C4-2B (cell line): ENCODE measurements at regions not wholly inside any gene's neighbourhood (a gene's known extent, or its start where the extent isn't known, plus 50 kb on each side); places are given as distances from the start of the nearest gene placed in this dataset.

Source experiments
- H3K27ac ChIP-seq: fragments of 450-650 bp; 2 replicates; pipeline ENCODE4 v1.5.1; 2017
- ZFX ChIP-seq: fragments of 450-650 bp; IDR thresholded peaks from 2 replicates; pipeline ENCODE4 v1.6.1; 2017
- TF ChIP-seq, protein P1 (sequence below): fragments of 450-650 bp; conservative IDR thresholded peaks from 2 replicates; pipeline ENCODE4 v1.5.1; 2017; ENCODE audit warnings: mild to moderate bottlenecking

DNA sequence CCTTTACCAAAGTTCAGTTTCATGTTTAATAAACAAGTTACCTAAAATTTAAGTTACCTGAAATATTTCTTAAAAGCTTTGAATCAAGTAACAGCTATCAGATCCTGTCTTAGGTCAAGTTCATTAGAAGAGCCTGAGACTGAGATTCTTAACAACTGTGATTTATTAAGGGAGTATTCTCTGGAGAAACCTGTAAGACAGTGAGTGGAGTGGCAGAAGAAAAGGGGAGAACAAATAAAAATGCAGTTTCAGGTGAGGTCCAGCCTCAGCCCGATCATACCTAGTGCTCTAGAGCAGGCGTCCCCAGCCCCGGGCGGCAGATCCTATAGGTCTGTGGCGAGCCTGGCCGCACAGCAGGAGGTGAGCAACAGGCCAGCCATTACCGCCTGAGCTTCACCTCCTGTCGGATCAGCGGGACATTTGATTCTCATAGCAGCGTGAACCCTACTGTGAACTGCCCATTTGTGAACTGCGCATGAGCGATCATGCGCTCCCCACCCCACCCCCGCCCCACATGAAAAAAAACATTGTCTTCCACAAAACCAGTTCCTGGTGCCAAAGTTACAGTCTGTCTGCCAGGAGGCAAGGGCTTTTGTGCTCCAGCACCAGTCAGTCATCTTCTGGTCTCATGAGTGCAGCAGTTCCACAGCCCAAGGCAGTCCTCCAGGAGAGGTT, 59.2 kb upstream of the ADGRB3 start:
- TF ChIP-seq ZFX = no peak
- TF ChIP-seq, protein P1, sequence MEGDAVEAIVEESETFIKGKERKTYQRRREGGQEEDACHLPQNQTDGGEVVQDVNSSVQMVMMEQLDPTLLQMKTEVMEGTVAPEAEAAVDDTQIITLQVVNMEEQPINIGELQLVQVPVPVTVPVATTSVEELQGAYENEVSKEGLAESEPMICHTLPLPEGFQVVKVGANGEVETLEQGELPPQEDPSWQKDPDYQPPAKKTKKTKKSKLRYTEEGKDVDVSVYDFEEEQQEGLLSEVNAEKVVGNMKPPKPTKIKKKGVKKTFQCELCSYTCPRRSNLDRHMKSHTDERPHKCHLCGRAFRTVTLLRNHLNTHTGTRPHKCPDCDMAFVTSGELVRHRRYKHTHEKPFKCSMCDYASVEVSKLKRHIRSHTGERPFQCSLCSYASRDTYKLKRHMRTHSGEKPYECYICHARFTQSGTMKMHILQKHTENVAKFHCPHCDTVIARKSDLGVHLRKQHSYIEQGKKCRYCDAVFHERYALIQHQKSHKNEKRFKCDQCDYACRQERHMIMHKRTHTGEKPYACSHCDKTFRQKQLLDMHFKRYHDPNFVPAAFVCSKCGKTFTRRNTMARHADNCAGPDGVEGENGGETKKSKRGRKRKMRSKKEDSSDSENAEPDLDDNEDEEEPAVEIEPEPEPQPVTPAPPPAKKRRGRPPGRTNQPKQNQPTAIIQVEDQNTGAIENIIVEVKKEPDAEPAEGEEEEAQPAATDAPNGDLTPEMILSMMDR = 0 out of 2 replicates have a peak, but pooled peaks have one; percentile 6
- H3K27ac ChIP-seq = no peak overlapping the region

DNA sequence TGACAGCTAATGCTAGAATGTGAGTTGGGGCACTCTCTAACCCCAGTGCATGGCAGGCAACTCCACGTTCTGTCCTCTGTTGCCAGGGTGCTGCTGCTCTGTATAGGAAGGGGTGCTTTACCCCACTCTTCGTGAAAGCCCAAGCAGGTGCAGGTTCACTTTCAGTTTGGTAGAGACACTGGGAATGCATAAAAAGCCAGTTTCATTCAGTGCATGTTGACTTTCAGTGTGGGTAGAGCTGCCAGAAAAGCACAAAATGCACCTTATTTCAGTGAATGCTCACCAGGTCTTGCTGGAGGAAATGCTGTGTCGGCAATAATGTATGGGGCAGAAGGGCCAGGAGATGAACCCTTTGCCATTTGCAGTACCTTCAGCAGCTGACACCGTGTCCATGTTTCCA, 62.1 kb upstream of the ADGRB3 start:
- no peak overlapping the region for H3K27ac ChIP-seq
- TF ChIP-seq ZFX = no peak
- TF ChIP-seq, protein P1 = no peak

DNA sequence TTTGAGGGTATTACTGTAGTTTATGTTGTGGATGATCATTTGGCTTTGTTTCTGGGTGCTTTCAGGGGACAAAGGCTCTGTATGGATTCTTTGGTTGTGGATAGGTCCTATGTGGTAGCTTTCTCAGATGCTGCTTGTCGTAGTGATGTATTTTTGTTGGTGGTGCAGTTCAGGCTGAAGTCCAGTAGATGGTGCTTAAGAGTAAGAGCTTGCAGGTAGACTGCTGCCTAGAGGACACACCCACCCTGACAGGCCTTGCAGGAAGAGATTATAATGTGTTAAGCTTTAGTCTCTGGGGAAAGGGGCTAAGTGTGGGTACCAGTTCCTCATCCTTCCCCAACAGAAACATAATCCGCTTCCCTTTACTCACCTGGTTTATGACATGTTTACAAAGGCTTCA, 62.6 kb upstream of the ADGRB3 start:
- H3K27ac ChIP-seq = no peak overlapping the region
- TF ChIP-seq ZFX = no peak
- TF ChIP-seq, protein P1 = peak; percentile 75

DNA sequence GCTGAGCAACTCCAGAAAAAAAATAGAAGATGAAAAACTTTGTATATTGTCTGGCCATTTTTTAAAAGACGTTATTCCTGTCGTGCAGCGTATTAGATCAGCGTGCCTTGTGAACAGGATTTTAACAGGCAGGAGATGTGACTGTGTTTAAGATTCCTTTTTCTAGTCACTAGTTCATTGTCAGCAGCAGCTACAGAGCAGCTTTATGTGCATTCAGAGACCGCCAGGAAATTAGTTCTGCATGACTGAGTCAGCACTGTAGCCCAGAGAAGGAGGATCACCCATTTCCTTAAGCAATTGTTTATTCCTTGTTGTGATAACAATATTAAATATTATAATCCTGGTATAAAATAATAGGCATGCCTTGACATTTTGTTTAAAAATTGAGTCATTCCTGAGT, 75.4 kb upstream of the ADGRB3 start:
- no peak overlapping the region for H3K27ac ChIP-seq
- no peak for TF ChIP-seq ZFX
- TF ChIP-seq, protein P1 = no peak

DNA sequence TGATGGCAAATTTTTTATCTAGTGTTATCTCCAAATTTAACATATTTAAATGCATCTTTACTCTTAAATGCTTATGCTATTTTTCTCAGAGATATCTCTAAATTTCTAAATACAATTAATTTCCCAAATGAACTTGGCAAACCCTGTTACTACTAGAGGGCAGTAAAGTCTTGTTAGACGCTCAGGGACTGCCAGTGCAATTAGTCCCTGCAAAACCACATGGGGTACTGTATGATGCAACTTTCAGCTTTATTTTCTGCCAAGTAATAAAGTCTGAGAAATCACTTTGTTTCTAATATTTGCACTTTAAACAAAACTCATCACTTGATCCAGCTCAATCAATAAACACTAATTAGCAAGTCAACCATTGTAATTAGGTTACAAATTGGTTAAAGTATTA, 76.0 kb upstream of the ADGRB3 start:
- TF ChIP-seq, protein P1 = peak; percentile 17; the same call in 1 of the 2 replicates
- TF ChIP-seq ZFX = no peak
- no peak overlapping the region for H3K27ac ChIP-seq

DNA sequence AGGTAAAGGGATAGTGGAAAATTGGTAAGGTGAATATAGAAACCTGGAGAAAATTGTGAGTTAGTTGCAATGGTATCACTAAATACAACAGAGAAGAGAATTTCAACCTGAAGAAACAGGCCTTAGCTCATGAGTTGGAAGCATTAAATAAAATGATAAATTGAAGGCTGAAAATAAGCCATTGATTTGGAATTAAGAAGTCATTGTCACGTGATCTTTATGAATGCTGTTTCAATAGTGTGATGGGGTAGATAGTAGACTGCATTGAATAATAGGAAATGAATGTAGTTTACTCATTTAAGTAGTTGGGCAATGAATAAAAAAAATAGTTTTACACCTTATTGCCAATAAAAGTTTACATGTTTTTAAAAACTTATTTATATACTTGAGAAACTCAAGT, 88.5 kb upstream of the ADGRB3 start:
- TF ChIP-seq, protein P1 = no peak
- TF ChIP-seq ZFX = no peak
- H3K27ac ChIP-seq = no peak overlapping the region

DNA sequence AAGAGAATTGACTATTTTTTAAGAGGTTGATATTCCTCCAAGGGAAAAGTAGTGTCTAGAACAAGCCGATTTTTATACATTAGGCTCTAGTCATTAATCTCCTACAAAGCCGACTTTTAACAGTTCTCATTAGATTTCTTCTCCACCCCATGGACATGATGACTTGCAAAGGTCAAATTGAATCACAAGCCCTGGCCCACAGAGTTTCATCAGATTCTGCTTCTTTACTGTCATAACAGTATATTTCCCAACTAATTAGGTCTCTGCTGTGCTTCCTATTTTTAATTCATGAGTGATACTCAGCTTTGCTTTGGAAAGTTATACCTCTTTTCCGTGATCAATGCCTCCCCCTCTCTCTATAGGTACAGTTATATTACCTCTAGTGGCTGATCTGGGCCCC, 90.6 kb upstream of the ADGRB3 start:
- TF ChIP-seq, protein P1 = no peak
- no peak for TF ChIP-seq ZFX
- H3K27ac ChIP-seq = no peak overlapping the region
